HCT116 (cell line): ENCODE measurements at regions not wholly inside any gene's neighbourhood (a gene's known extent, or its start where the extent isn't known, plus 50 kb on each side); places are given as distances from the start of the nearest gene placed in this dataset.

Experiments
- ATAC-seq: fragments of 200-7000 bp; cut with Tn5 transposase; 2 replicates; pipeline ENCODE4 v1.9.1; 2020; ENCODE audit warnings: mild to moderate bottlenecking, moderate library complexity
- BruUV-seq: library from RNA; stranded (reverse); fragments of 400-500 nt; replicated peaks from 2 replicates; lab custom pipeline; 2021; lab: Mats Ljungman, UMichigan
- CTCF ChIA-PET: fragments of 300-600 bp; sonication (Branson Sonifier 250); formaldehyde crosslinking; loops from one replicate; lab custom pipeline; 2021; ENCODE audit warnings: antibody characterized with exemption; lab: Charles Lee
- POLR2A ChIA-PET: fragments of 300-600, 350-600 bp; sonication (Branson Sonifier 250); formaldehyde crosslinking; loops from one replicate; lab custom pipeline; 2021; ENCODE audit warnings: antibody characterized with exemption; lab: Charles Lee
- RAD21 ChIA-PET, 2 experiments: fragments of 300-600 bp; sonication (Branson Sonifier 250); formaldehyde crosslinking; loops; one replicate each; lab custom pipeline; 2023; ENCODE audit warnings: low total read pairs in 2 of 2; ENCODE audit not compliant: uncharacterized antibody in 2 of 2, unreplicated experiment in 2 of 2, low non-redundant PET in 1 of 2; lab: Charles Lee
- DNase-seq: peaks from one replicate; pipeline ENCODE4 v3.0.0-alpha.2; 2010; ENCODE audit warnings: low read depth, low spot score
- H2AFZ ChIP-seq: fragments of 200-600 bp; shearing (Covaris generic), sonication (generic); 2 replicates; pipeline ENCODE4 v1.6.1; 2017; ENCODE audit warnings: low read depth, mixed run types, mixed read lengths, antibody characterized with exemption, low read length; ENCODE audit not compliant: poor library complexity, severe bottlenecking
- H3K27ac ChIP-seq: 2 replicates; pipeline ENCODE4 v1.5.1; 2012; ENCODE audit warnings: low read depth, low read length
- H3K27me3 ChIP-seq: fragments of 200-600 bp; sonication (generic); 2 replicates; pipeline ENCODE4 v1.6.1; 2016; ENCODE audit warnings: mixed run types, low read length, mixed read lengths; ENCODE audit not compliant: insufficient read depth
- H3K36me3 ChIP-seq, 2 experiments: fragments of 200-500 bp in 1 of 2; fragments of 200-600 bp in 1 of 2; sonication (Bioruptor generic) in 1 of 2; sonication (generic) in 1 of 2; 2 replicates each; pipeline versions ENCODE4 v1.5.1 to v1.6.1; 2014 to 2016; ENCODE audit warnings: low read length in 2 of 2, inconsistent platforms in 1 of 2, mixed read lengths in 1 of 2, mixed run types in 1 of 2; ENCODE audit not compliant: insufficient read depth in 2 of 2, control insufficient read depth in 1 of 2
- H3K4me1 ChIP-seq, 2 experiments: fragments of 200-600 bp in 1 of 2; sonication (generic) in 1 of 2; 2 replicates each; pipeline versions ENCODE4 v1.5.1 to v1.6.1; 2012 to 2017; ENCODE audit warnings: low read length in 2 of 2, inconsistent platforms in 1 of 2, mild to moderate bottlenecking in 1 of 2, mixed read lengths in 1 of 2, mixed run types in 1 of 2, moderate library complexity in 1 of 2; ENCODE audit not compliant: insufficient read depth in 2 of 2, control insufficient read depth in 1 of 2
- H3K4me2 ChIP-seq: fragments of 200-600 bp; sonication (generic); 2 replicates; pipeline ENCODE4 v1.6.1; 2017; ENCODE audit warnings: mixed run types, low read length, mixed read lengths
- H3K4me3 ChIP-seq, 2 experiments: fragments of 200-600 bp in 1 of 2; sonication (generic) in 1 of 2; replicated peaks in 1 of 2; 2 replicates each; pipeline ENCODE4 v1.5.1; 2011 to 2016; ENCODE audit warnings: low read length in 2 of 2, control low read depth in 1 of 2, low read depth in 1 of 2, mild to moderate bottlenecking in 1 of 2, mixed read lengths in 1 of 2, mixed run types in 1 of 2
- H3K79me2 ChIP-seq: fragments of 200-600 bp; sonication (generic); 2 replicates; pipeline ENCODE4 v1.6.1; 2017; ENCODE audit warnings: mild to moderate bottlenecking, mixed run types, low read length, moderate library complexity, mixed read lengths; ENCODE audit not compliant: insufficient read depth
- H3K9ac ChIP-seq: fragments of 200-600 bp; sonication (generic); 2 replicates; pipeline ENCODE4 v1.6.1; 2016; ENCODE audit warnings: low read length, mixed read lengths
- H3K9me2 ChIP-seq: fragments of 200-600 bp; sonication (generic), shearing (Covaris generic); 2 replicates; pipeline ENCODE4 v1.6.1; 2017; ENCODE audit warnings: mixed run types, mild to moderate bottlenecking, moderate library complexity; ENCODE audit not compliant: insufficient read depth
- H3K9me3 ChIP-seq, 2 experiments: fragments of 200-500 bp in 1 of 2; fragments of 200-600 bp in 1 of 2; sonication (Bioruptor generic) in 1 of 2; sonication (generic) in 1 of 2; 2 replicates each; pipeline ENCODE4 v1.6.1; 2014 to 2017; ENCODE audit warnings: low read length in 2 of 2, mixed read lengths in 2 of 2, inconsistent platforms in 1 of 2, low read depth in 1 of 2, mild to moderate bottlenecking in 1 of 2, mixed run types in 1 of 2, moderate library complexity in 1 of 2; ENCODE audit not compliant: control insufficient read depth in 1 of 2, insufficient read depth in 1 of 2
- H4K20me1 ChIP-seq: fragments of 200-600 bp; sonication (generic), shearing (Covaris generic); 2 replicates; pipeline ENCODE4 v1.6.1; 2017; ENCODE audit warnings: mixed run types, mild to moderate bottlenecking, moderate library complexity; ENCODE audit not compliant: insufficient read depth
- ATF3 ChIP-seq: IDR thresholded peaks from 2 replicates; pipeline ENCODE4 v1.6.1; 2012
- CBX3 ChIP-seq: IDR thresholded peaks from 2 replicates; pipeline ENCODE4 v1.6.1; 2012; ENCODE audit warnings: low read depth
- CEBPB ChIP-seq: IDR thresholded peaks from 2 replicates; pipeline ENCODE4 v1.6.1; 2012; ENCODE audit warnings: low read depth
- CTCF ChIP-seq, 3 experiments: fragments of 200-600 bp in 1 of 3; sonication (generic) in 1 of 3; IDR thresholded peaks in 2 of 3; conservative IDR thresholded peaks in 1 of 3; 2 replicates each; pipeline ENCODE4 v1.5.1; 2012 to 2017; ENCODE audit warnings: low read depth in 2 of 3, low read length in 2 of 3, antibody characterized with exemption in 1 of 3, borderline replicate concordance in 1 of 3, control low read depth in 1 of 3, mild to moderate bottlenecking in 1 of 3, mixed read lengths in 1 of 3, mixed run types in 1 of 3, moderate library complexity in 1 of 3; ENCODE audit not compliant: insufficient read depth in 1 of 3
- ELF1 ChIP-seq: IDR thresholded peaks from 2 replicates; pipeline ENCODE4 v1.6.1; 2012; ENCODE audit warnings: low read depth, borderline replicate concordance
- FOSL1 ChIP-seq: IDR thresholded peaks from 2 replicates; pipeline ENCODE4 v1.6.1; 2012; ENCODE audit warnings: low read depth
- JUND ChIP-seq: IDR thresholded peaks from 2 replicates; pipeline ENCODE4 v1.6.1; 2012
- SP1 ChIP-seq: IDR thresholded peaks from 2 replicates; pipeline ENCODE4 v1.6.1; 2012; ENCODE audit warnings: low read depth
- SRF ChIP-seq: IDR thresholded peaks from 2 replicates; pipeline ENCODE4 v1.6.1; 2012; ENCODE audit warnings: low read depth
- ZFX ChIP-seq: fragments of 450-650 bp; IDR thresholded peaks from 2 replicates; pipeline ENCODE4 v1.6.1; 2017
- intact Hi-C: fragments of 100-400 bp; cut with micrococcal nuclease; formaldehyde crosslinking; loops from 2 replicates; pipeline ENCODE4 v1.10.0; 2022

- CTCF ChIA-PET, result no interaction called here
- H3K79me2 ChIP-seq, result no peaks in the 10 kb centered on the region
- H3K27me3 ChIP-seq, result no peaks in the 10 kb centered on the region
- BruUV-seq, result no TSS peak
- intact Hi-C loops, result no loop called here
- H3K4me1 ChIP-seq, result no peaks in the 10 kb centered on the region
- H3K4me3 ChIP-seq, result no peak overlapping the region
- no peaks in the 10 kb centered on the region for H4K20me1 ChIP-seq
- ATAC-seq, result no peak
- no peaks in the 10 kb centered on the region for H3K9me3 ChIP-seq
- H2AFZ ChIP-seq, result no peak overlapping the region
- TF ChIP-seq JUND (no peak), ZFX (no peak), ELF1 (no peak), SRF (no peak), CEBPB (no peak)
- TF ChIP-seq, all 23 proteins: peak for 0
- H3K36me3 ChIP-seq, result no peaks in the 10 kb centered on the region
- ChIA-PET POLR2A (no interaction called here), RAD21 (no interaction called here)
- no peak overlapping the region for H3K27ac ChIP-seq
- H3K9me2 ChIP-seq, result no peaks in the 10 kb centered on the region
- no peak overlapping the region for H3K4me2 ChIP-seq
- no peak overlapping the region for H3K9ac ChIP-seq
- no peak for DNase-seq
These were observed 318.6 kb upstream of the FAT1 start for GRCh38 chr4:187042251-187042650.

GRCh38 chr4:187046471-187046870 lies 322.8 kb upstream of the FAT1 start:
- no peaks in the 10 kb centered on the region for H3K79me2 ChIP-seq
- TF ChIP-seq CBX3, result no peak
- TF ChIP-seq ATF3, result no peak
- TF ChIP-seq SP1, result no peak
- TF ChIP-seq FOSL1, result no peak
- TF ChIP-seq CTCF (IDR thresholded peaks at IDR 0.05 in 2 of 3, conservative IDR thresholded peaks at IDR 0.05 in 1 of 3; ENCODE audit: borderline replicate concordance in 1 of 3, insufficient read depth in 1 of 3, low read depth in 2 of 3, low read length in 2 of 3), result no peak
- ATAC-seq (no peak), DNase-seq (no peak)
- H3K4me3 ChIP-seq, result no peak overlapping the region
- no peaks in the 10 kb centered on the region for H3K9me2 ChIP-seq
- H3K36me3 ChIP-seq, result no peaks in the 10 kb centered on the region
- ChIA-PET CTCF (no interaction called here), POLR2A (no interaction called here), RAD21 (no interaction called here)
- H4K20me1 ChIP-seq, result no peaks in the 10 kb centered on the region
- no peak overlapping the region for H3K27ac ChIP-seq
- no peaks in the 10 kb centered on the region for H3K4me1 ChIP-seq
- H3K27me3 ChIP-seq, result no peaks in the 10 kb centered on the region
- no peak overlapping the region for H3K9ac ChIP-seq
- no peak overlapping the region for H2AFZ ChIP-seq
- no peaks in the 10 kb centered on the region for H3K9me3 ChIP-seq
- BruUV-seq, result no TSS peak
- H3K4me2 ChIP-seq, result no peak overlapping the region
- intact Hi-C loops, result no loop called here
